GM23338 (cell line): ENCODE measurements at regions not wholly inside any gene's neighbourhood (a gene's known extent, or its start where the extent isn't known, plus 50 kb on each side); places are given as distances from the start of the nearest gene placed in this dataset.

ENCODE experiments used
- ATAC-seq: fragments of 200-7000 bp; cut with Tn5 transposase; 3 replicates; pipeline ENCODE4 v1.9.1; 2020
- DNase-seq: peaks from one replicate; pipeline ENCODE4 v3.0.0-alpha.2; 2015; ENCODE audit warnings: low spot score
- H2AFZ ChIP-seq: fragments of 200-600 bp; sonication (generic); 2 replicates; pipeline ENCODE4 v1.8.0; 2016; ENCODE audit warnings: antibody characterized with exemption, mild to moderate bottlenecking, moderate library complexity
- H3F3A ChIP-seq: fragments of 200-600 bp; sonication (generic); replicated peaks from 2 replicates; pipeline ENCODE4 v1.8.0; 2017; ENCODE audit warnings: antibody characterized with exemption, mixed run types, low read depth
- H3K27ac ChIP-seq: fragments of 200-600 bp; sonication (generic); 2 replicates; pipeline ENCODE4 v1.6.1; 2016; ENCODE audit warnings: low read depth
- H3K27me3 ChIP-seq: fragments of 200-600 bp; sonication (generic); 2 replicates; pipeline ENCODE4 v1.8.0; 2016; ENCODE audit warnings: mild to moderate bottlenecking, mixed run types, moderate library complexity; ENCODE audit not compliant: insufficient read depth
- H3K36me3 ChIP-seq: fragments of 200-600 bp; sonication (generic); 2 replicates; pipeline ENCODE4 v1.8.0; 2016; ENCODE audit warnings: mild to moderate bottlenecking; ENCODE audit not compliant: insufficient read depth
- H3K4me1 ChIP-seq: fragments of 200-600 bp; sonication (generic); 2 replicates; pipeline ENCODE4 v1.8.0; 2016; ENCODE audit warnings: mild to moderate bottlenecking, moderate library complexity; ENCODE audit not compliant: insufficient read depth
- H3K4me2 ChIP-seq: fragments of 200-600 bp; sonication (generic); 2 replicates; pipeline ENCODE4 v1.7.1; 2017; ENCODE audit warnings: mixed run types
- H3K4me3 ChIP-seq: fragments of 200-600 bp; sonication (generic); 2 replicates; pipeline ENCODE4 v1.6.1; 2016; ENCODE audit warnings: mixed run types
- H3K79me2 ChIP-seq: fragments of 200-600 bp; sonication (generic); replicated peaks from 2 replicates; pipeline ENCODE4 v1.8.0; 2017; ENCODE audit warnings: mild to moderate bottlenecking; ENCODE audit not compliant: insufficient read depth
- H3K9me2 ChIP-seq: fragments of 200-600 bp; sonication (generic); 2 replicates; pipeline ENCODE4 v1.8.0; 2017; ENCODE audit not compliant: insufficient read depth
- H4K20me1 ChIP-seq: fragments of 200-600 bp; sonication (generic); replicated peaks from 2 replicates; pipeline ENCODE4 v1.8.0; 2017; ENCODE audit warnings: mild to moderate bottlenecking; ENCODE audit not compliant: insufficient read depth
- H3K27ac Mint-ChIP-seq: 2 replicates; pipeline ENCODE4 v1.8.0; 2020; ENCODE audit warnings: inconsistent platforms, mild to moderate bottlenecking, moderate library complexity, mixed read lengths
- H3K27me3 Mint-ChIP-seq: 3 replicates; pipeline ENCODE4 v1.8.0; 2022; ENCODE audit warnings: low read depth, mild to moderate bottlenecking, moderate library complexity, mixed read lengths, inconsistent platforms; ENCODE audit not compliant: insufficient read depth, poor library complexity
- H3K36me3 Mint-ChIP-seq: 3 replicates; pipeline ENCODE4 v1.8.0; 2021; ENCODE audit warnings: low read depth, mild to moderate bottlenecking, inconsistent platforms, moderate library complexity, mixed read lengths
- H3K4me1 Mint-ChIP-seq: 3 replicates; pipeline ENCODE4 v1.8.0; 2020; ENCODE audit warnings: mild to moderate bottlenecking, inconsistent platforms, mixed read lengths
- H3K4me3 Mint-ChIP-seq: 3 replicates; pipeline ENCODE4 v1.8.0; 2021; ENCODE audit warnings: moderate library complexity, mild to moderate bottlenecking, inconsistent platforms, mixed read lengths
- H3K9me3 Mint-ChIP-seq: 3 replicates; pipeline ENCODE4 v1.8.0; 2020; ENCODE audit warnings: moderate library complexity, mild to moderate bottlenecking, inconsistent platforms, mixed read lengths
- CREB1 ChIP-seq: fragments of 250-450 bp; sonication (Bioruptor Pico); IDR thresholded peaks from 2 replicates; pipeline ENCODE4 v1.5.0; 2020; ENCODE audit warnings: low read depth, mild to moderate bottlenecking, moderate library complexity
- EZH2phosphoT487 ChIP-seq: fragments of 200-600 bp; sonication (generic); IDR thresholded peaks from one replicate; pipeline ENCODE4 v1.8.1; 2018; ENCODE audit warnings: antibody characterized with exemption; ENCODE audit not compliant: unreplicated experiment
- JUNB ChIP-seq: IDR thresholded peaks from one replicate; pipeline ENCODE4 v1.6.1; 2016; ENCODE audit warnings: antibody characterized with exemption; ENCODE audit not compliant: unreplicated experiment
- NANOG ChIP-seq: IDR thresholded peaks from 2 replicates; pipeline ENCODE4 v1.6.1; 2016; ENCODE audit warnings: antibody characterized with exemption, borderline replicate concordance
- POLR2AphosphoS5 ChIP-seq: IDR thresholded peaks from 2 replicates; pipeline ENCODE4 v1.6.1; 2016; ENCODE audit warnings: antibody characterized with exemption, low read depth
- ZNF114 ChIP-seq: fragments of 250-450 bp; sonication (Bioruptor Pico); IDR thresholded peaks from 2 replicates; pipeline ENCODE4 v1.5.0; 2020; ENCODE audit warnings: mild to moderate bottlenecking, moderate library complexity
- ZNF331 ChIP-seq: fragments of 250-450 bp; sonication (Bioruptor Pico); IDR thresholded peaks from 2 replicates; pipeline ENCODE4 v1.5.0; 2020; ENCODE audit warnings: low read depth, mild to moderate bottlenecking, moderate library complexity
- TF ChIP-seq, protein P1 (sequence below): fragments of 250-450 bp; sonication (Bioruptor Pico); IDR thresholded peaks from 2 replicates; pipeline ENCODE4 v1.5.0; 2020; ENCODE audit warnings: mild to moderate bottlenecking, moderate library complexity
- TF ChIP-seq, protein P2 (sequence below): IDR thresholded peaks from 2 replicates; pipeline ENCODE4 v1.6.1; 2016; ENCODE audit warnings: antibody characterized with exemption
- TF ChIP-seq, protein P3 (sequence below): IDR thresholded peaks from one replicate; pipeline ENCODE4 v1.6.1; 2018; ENCODE audit warnings: antibody characterized with exemption; ENCODE audit not compliant: unreplicated experiment
- TF ChIP-seq, protein P4 (sequence below), 2 experiments: fragments of 200-600 bp in 1 of 2; sonication (generic) in 1 of 2; conservative IDR thresholded peaks; 2 replicates each; pipeline versions ENCODE4 v1.5.1 to v1.6.1; 2016 to 2017; ENCODE audit warnings: antibody characterized with exemption in 2 of 2, low read depth in 2 of 2, mild to moderate bottlenecking in 2 of 2, moderate library complexity in 1 of 2

DNA sequence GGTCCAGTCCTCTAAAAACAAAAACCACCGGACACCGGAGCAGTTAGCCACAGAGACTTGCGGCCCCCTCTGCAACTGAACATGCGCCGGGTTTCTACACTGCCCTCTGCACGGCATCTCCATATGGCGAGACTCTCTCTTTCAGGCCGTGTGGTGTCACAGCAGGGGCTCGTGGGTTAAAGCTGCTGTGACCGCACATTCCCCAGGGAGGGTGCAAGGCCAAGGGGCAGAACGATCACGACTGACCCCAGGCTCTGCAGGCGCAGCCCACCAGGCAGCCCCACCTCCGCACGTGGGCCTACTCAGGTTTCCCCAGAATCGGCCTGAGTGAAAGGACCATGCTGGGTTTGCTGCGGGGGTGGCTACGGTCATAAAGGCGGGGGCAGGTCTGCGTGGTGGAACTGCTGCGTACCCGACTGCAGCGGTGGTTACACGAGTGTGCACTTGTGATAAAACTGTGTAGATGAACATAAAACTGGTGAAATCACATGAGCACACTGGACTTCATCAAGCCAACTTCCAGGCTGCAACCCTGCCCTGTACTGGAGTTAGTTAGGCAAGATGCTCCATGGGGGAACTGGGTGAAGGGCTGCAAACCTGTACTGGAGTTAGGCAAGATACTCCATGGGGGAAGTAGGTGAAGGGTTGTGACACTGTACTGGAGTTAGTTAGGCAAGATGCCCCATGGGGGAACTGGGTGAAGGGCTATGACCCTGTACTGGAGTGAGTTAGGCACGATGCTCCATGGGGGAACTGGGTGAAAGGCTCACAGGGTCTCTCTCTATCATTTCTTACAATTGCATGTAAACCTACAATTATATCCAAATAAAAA is 81.4 kb upstream of the PPP2R2D start (continued):
- TF ChIP-seq, protein P1, sequence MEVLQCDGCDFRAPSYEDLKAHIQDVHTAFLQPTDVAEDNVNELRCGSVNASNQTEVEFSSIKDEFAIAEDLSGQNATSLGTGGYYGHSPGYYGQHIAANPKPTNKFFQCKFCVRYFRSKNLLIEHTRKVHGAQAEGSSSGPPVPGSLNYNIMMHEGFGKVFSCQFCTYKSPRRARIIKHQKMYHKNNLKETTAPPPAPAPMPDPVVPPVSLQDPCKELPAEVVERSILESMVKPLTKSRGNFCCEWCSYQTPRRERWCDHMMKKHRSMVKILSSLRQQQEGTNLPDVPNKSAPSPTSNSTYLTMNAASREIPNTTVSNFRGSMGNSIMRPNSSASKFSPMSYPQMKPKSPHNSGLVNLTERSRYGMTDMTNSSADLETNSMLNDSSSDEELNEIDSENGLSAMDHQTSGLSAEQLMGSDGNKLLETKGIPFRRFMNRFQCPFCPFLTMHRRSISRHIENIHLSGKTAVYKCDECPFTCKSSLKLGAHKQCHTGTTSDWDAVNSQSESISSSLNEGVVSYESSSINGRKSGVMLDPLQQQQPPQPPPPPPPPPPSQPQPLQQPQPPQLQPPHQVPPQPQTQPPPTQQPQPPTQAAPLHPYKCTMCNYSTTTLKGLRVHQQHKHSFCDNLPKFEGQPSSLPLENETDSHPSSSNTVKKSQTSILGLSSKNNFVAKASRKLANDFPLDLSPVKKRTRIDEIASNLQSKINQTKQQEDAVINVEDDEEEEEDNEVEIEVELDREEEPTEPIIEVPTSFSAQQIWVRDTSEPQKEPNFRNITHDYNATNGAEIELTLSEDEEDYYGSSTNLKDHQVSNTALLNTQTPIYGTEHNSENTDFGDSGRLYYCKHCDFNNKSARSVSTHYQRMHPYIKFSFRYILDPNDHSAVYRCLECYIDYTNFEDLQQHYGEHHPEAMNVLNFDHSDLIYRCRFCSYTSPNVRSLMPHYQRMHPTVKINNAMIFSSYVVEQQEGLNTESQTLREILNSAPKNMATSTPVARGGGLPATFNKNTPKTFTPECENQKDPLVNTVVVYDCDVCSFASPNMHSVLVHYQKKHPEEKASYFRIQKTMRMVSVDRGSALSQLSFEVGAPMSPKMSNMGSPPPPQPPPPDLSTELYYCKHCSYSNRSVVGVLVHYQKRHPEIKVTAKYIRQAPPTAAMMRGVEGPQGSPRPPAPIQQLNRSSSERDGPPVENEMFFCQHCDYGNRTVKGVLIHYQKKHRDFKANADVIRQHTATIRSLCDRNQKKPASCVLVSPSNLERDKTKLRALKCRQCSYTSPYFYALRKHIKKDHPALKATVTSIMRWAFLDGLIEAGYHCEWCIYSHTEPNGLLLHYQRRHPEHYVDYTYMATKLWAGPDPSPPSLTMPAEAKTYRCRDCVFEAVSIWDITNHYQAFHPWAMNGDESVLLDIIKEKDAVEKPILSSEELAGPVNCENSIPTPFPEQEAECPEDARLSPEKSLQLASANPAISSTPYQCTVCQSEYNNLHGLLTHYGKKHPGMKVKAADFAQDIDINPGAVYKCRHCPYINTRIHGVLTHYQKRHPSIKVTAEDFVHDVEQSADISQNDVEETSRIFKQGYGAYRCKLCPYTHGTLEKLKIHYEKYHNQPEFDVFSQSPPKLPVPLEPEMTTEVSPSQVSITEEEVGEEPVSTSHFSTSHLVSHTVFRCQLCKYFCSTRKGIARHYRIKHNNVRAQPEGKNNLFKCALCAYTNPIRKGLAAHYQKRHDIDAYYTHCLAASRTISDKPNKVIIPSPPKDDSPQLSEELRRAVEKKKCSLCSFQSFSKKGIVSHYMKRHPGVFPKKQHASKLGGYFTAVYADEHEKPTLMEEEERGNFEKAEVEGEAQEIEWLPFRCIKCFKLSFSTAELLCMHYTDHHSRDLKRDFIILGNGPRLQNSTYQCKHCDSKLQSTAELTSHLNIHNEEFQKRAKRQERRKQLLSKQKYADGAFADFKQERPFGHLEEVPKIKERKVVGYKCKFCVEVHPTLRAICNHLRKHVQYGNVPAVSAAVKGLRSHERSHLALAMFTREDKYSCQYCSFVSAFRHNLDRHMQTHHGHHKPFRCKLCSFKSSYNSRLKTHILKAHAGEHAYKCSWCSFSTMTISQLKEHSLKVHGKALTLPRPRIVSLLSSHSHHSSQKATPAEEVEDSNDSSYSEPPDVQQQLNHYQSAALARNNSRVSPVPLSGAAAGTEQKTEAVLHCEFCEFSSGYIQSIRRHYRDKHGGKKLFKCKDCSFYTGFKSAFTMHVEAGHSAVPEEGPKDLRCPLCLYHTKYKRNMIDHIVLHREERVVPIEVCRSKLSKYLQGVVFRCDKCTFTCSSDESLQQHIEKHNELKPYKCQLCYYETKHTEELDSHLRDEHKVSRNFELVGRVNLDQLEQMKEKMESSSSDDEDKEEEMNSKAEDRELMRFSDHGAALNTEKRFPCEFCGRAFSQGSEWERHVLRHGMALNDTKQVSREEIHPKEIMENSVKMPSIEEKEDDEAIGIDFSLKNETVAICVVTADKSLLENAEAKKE (CRISPR knock-in tag) = no peak
- TF ChIP-seq ZNF331 (CRISPR knock-in tag) = no peak

DNA sequence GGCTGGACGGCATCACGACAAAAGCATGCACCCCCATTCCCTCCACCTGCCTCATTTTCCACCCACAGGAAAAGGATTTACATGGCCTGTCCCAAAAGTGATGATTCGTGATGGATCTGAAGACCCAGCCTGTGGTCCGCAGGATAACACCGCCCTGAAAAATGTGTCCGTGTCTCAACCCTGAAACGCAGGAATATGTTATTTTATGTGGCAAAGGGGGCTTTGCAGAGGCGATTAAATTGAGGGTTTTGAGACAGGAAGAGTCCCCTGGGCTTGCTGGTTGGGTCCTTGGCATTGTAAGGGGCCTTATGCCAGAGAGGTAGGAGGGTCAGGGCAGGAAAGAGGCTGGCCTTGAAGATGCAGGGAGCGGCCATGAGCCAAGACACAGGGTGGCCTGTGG is 80.2 kb upstream of the PPP2R2D start:
- no peaks in the 10 kb centered on the region for H3F3A ChIP-seq
- no peaks in the 10 kb centered on the region; the same call in 1 of the 2 replicates for H3K4me1 ChIP-seq
- H3K36me3 Mint-ChIP-seq = no peaks in the 10 kb centered on the region; the same call in 2 of the 3 replicates
- no peak overlapping the region for H3K27ac Mint-ChIP-seq
- H3K27me3 Mint-ChIP-seq = peaks cover 5% of the 10 kb centered on the region
- H3K27ac ChIP-seq = no peak overlapping the region
- H3K27me3 ChIP-seq = no peaks in the 10 kb centered on the region
- peaks cover 23% of the 10 kb centered on the region for H3K4me1 Mint-ChIP-seq
- ATAC-seq (no peak), DNase-seq (no peak)
- H3K36me3 ChIP-seq = no peaks in the 10 kb centered on the region
- H3K79me2 ChIP-seq = no peaks in the 10 kb centered on the region
- H4K20me1 ChIP-seq = no peaks in the 10 kb centered on the region
- no peaks in the 10 kb centered on the region for H3K9me3 Mint-ChIP-seq
- H2AFZ ChIP-seq = no peak overlapping the region
- H3K4me3 ChIP-seq = no peak overlapping the region
- H3K4me2 ChIP-seq = no peak overlapping the region
- no peaks in the 10 kb centered on the region; the same call in 1 of the 2 replicates for H3K9me2 ChIP-seq
- H3K4me3 Mint-ChIP-seq = no peak overlapping the region
- TF ChIP-seq POLR2AphosphoS5 = no peak
- TF ChIP-seq NANOG = no peak
- no peak for TF ChIP-seq ZNF331 (CRISPR knock-in tag)
- TF ChIP-seq, protein P2, sequence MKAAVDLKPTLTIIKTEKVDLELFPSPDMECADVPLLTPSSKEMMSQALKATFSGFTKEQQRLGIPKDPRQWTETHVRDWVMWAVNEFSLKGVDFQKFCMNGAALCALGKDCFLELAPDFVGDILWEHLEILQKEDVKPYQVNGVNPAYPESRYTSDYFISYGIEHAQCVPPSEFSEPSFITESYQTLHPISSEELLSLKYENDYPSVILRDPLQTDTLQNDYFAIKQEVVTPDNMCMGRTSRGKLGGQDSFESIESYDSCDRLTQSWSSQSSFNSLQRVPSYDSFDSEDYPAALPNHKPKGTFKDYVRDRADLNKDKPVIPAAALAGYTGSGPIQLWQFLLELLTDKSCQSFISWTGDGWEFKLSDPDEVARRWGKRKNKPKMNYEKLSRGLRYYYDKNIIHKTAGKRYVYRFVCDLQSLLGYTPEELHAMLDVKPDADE = no peak
- TF ChIP-seq, protein P3, sequence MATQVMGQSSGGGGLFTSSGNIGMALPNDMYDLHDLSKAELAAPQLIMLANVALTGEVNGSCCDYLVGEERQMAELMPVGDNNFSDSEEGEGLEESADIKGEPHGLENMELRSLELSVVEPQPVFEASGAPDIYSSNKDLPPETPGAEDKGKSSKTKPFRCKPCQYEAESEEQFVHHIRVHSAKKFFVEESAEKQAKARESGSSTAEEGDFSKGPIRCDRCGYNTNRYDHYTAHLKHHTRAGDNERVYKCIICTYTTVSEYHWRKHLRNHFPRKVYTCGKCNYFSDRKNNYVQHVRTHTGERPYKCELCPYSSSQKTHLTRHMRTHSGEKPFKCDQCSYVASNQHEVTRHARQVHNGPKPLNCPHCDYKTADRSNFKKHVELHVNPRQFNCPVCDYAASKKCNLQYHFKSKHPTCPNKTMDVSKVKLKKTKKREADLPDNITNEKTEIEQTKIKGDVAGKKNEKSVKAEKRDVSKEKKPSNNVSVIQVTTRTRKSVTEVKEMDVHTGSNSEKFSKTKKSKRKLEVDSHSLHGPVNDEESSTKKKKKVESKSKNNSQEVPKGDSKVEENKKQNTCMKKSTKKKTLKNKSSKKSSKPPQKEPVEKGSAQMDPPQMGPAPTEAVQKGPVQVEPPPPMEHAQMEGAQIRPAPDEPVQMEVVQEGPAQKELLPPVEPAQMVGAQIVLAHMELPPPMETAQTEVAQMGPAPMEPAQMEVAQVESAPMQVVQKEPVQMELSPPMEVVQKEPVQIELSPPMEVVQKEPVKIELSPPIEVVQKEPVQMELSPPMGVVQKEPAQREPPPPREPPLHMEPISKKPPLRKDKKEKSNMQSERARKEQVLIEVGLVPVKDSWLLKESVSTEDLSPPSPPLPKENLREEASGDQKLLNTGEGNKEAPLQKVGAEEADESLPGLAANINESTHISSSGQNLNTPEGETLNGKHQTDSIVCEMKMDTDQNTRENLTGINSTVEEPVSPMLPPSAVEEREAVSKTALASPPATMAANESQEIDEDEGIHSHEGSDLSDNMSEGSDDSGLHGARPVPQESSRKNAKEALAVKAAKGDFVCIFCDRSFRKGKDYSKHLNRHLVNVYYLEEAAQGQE = no peak
- no peak for TF ChIP-seq CREB1
- TF ChIP-seq, protein P4, sequence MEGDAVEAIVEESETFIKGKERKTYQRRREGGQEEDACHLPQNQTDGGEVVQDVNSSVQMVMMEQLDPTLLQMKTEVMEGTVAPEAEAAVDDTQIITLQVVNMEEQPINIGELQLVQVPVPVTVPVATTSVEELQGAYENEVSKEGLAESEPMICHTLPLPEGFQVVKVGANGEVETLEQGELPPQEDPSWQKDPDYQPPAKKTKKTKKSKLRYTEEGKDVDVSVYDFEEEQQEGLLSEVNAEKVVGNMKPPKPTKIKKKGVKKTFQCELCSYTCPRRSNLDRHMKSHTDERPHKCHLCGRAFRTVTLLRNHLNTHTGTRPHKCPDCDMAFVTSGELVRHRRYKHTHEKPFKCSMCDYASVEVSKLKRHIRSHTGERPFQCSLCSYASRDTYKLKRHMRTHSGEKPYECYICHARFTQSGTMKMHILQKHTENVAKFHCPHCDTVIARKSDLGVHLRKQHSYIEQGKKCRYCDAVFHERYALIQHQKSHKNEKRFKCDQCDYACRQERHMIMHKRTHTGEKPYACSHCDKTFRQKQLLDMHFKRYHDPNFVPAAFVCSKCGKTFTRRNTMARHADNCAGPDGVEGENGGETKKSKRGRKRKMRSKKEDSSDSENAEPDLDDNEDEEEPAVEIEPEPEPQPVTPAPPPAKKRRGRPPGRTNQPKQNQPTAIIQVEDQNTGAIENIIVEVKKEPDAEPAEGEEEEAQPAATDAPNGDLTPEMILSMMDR (conservative IDR thresholded peaks at IDR 0.05; ENCODE audit: low read depth in 2 of 2) = no peak
- no peak for TF ChIP-seq JUNB
- no peak for TF ChIP-seq EZH2phosphoT487
- TF ChIP-seq ZNF114 = no peak
